GM18870 (cell line): ENCODE measurements at regions not wholly inside any gene's neighbourhood (a gene's known extent, or its start where the extent isn't known, plus 50 kb on each side); places are given as distances from the start of the nearest gene placed in this dataset.

ENCODE experiments used
- ATAC-seq: cut with Tn5 transposase; IDR thresholded peaks from one replicate; pipeline ENCODE4 v1.9.1; 2021; ENCODE audit warnings: moderate library complexity; ENCODE audit not compliant: unreplicated experiment

GRCh38 chr9:13719446-13719845 lies 440.0 kb upstream of the MPDZ start:
- ATAC-seq = no peak

- no peak for ATAC-seq
These were observed 439.0 kb upstream of the MPDZ start for GRCh38 chr9:13718539-13718938.

GRCh38 chr9:13718086-13718485 lies 438.6 kb upstream of the MPDZ start:
- no peak for ATAC-seq

- ATAC-seq = no peak
These were observed 438.0 kb upstream of the MPDZ start for GRCh38 chr9:13717322-13718054.

GRCh38 chr9:13716601-13717321 lies 437.3 kb upstream of the MPDZ start:
- no peak for ATAC-seq

- no peak for ATAC-seq
These were observed 436.6 kb upstream of the MPDZ start for GRCh38 chr9:13716090-13716489.

GRCh38 chr9:13715430-13715829 lies 435.9 kb upstream of the MPDZ start:
- no peak for ATAC-seq

GRCh38 chr9:13707612-13708576 lies 428.4 kb upstream of the MPDZ start:
- no peak for ATAC-seq

GRCh38 chr9:13705918-13706317 lies 426.4 kb upstream of the MPDZ start:
- no peak for ATAC-seq

GRCh38 chr9:13705373-13705772 lies 425.9 kb upstream of the MPDZ start:
- no peak for ATAC-seq

GRCh38 chr9:13690595-13690994 lies 411.1 kb upstream of the MPDZ start:
- no peak for ATAC-seq

GRCh38 chr9:13689925-13690324 lies 410.4 kb upstream of the MPDZ start:
- ATAC-seq = no peak

GRCh38 chr9:13688990-13689600 lies 409.6 kb upstream of the MPDZ start:
- ATAC-seq = no peak

- no peak for ATAC-seq
These were observed 408.9 kb upstream of the MPDZ start for GRCh38 chr9:13688223-13688989.

- ATAC-seq = no peak
These were observed 405.2 kb upstream of the MPDZ start for GRCh38 chr9:13684656-13685055.

GRCh38 chr9:13677801-13678200 lies 398.3 kb upstream of the MPDZ start:
- no peak for ATAC-seq

- ATAC-seq = no peak
These were observed 396.1 kb upstream of the MPDZ start for GRCh38 chr9:13675638-13676000.

- ATAC-seq = no peak
These were observed 395.6 kb upstream of the MPDZ start for GRCh38 chr9:13674926-13675637.

GRCh38 chr9:13673348-13673747 lies 393.9 kb upstream of the MPDZ start:
- no peak for ATAC-seq
